GM12891 (cell line): ENCODE measurements at regions not wholly inside any gene's neighbourhood (a gene's known extent, or its start where the extent isn't known, plus 50 kb on each side); places are given as distances from the start of the nearest gene placed in this dataset.

Experiments used
- PAX5 ChIP-seq: IDR thresholded peaks from 2 replicates; pipeline ENCODE4 v1.6.1; 2011; ENCODE audit warnings: low read length, moderate library complexity, mild to moderate bottlenecking; ENCODE audit not compliant: insufficient read depth, severe bottlenecking
- POLR2A ChIP-seq: IDR thresholded peaks from 2 replicates; pipeline ENCODE4 v1.6.1; 2011; ENCODE audit warnings: low read depth, low read length, control low read depth
- POLR2AphosphoS5 ChIP-seq: IDR thresholded peaks from 2 replicates; pipeline ENCODE4 v1.6.1; 2011; ENCODE audit warnings: low read depth, low read length, control low read depth
- TAF1 ChIP-seq: IDR thresholded peaks from 2 replicates; pipeline ENCODE4 v1.6.1; 2011; ENCODE audit warnings: low read depth, low read length, control low read depth

DNA sequence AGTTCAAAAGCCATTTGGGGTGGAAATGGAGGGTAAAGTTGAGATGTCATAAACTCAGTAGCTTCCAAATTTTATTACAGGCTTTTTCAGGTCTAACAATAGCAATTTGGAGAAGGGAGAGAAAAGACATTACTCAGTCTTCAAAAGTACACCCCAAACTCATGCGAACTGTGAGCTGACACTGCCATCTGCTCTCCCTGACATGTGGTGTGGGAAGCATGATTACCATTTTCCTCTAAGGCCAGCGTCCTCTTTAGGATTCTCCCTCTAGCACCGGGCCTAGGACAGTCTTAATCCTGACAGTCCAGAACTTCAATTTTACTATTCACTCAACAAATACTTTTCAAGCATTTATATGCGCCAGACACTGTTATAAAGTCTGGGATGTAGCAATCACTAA, 536.0 kb upstream of the JARID2 start:
- no peak for TF ChIP-seq TAF1
- TF ChIP-seq POLR2A: no peak
- no peak for TF ChIP-seq PAX5
- no peak for TF ChIP-seq POLR2AphosphoS5
